T-helper 1 cell (primary cell): ENCODE measurements at regions not wholly inside any gene's neighbourhood (a gene's known extent, or its start where the extent isn't known, plus 50 kb on each side); places are given as distances from the start of the nearest gene placed in this dataset.

Experiments used
- DNase-seq, 5 donors: peaks; one replicate each; pipeline ENCODE4 v3.0.0-alpha.2; 2012 to 2020

DNA sequence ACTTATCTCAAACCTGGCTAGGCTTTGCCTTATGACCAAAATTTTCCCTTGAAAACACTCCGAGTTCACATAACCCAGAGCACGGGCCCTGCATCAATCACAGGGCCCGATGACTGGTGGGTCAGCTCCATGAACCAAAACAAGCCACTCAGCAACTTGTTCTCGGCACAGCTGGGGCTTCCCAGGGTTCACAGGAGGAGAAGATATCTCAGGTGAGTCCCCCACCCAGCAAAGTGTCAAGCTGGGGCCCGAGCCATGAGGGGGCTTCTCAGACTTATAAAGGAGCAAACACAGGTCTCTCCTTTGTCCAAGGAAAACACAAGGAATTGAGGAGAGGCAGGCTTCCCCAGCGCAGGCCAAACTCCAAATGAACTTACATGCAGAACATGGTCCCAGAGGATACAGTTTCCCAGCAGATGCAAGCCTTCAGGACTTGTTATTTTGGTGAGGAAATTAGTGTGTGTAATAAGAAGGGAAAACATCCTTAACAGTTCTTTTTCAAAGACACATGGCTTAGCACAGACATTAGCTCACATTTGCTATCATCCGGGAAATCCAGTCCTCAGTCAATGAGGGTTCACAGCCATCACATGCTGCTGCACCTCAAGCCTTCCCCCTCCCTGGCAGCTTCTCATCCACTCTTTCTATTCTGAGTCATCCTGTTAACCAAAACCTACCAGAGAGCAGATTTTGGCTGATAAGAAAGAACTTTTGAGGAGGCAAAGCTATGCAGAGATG lies 98.1 kb upstream of the NFIA start:
- peak in 1 of 5 donors; percentile 2 for DNase-seq

DNA sequence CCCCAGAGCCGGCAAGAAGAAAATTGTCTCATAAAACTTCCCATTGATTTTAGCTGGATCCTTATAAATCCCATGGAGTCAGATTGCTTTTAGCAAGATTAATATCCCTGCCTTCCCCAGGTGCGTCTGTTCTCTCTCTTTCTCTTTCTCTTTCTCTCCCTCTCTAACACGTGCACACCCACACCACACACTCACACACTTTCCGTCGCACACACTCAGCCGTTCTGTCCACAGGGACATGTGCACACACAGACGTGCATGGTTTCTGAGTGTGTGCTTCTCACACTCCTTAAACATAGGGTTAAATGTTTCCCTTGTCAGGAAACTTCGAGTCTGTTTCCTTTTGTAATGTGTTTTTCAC lies 98.7 kb upstream of the NFIA start:
- DNase-seq = no peak

DNA sequence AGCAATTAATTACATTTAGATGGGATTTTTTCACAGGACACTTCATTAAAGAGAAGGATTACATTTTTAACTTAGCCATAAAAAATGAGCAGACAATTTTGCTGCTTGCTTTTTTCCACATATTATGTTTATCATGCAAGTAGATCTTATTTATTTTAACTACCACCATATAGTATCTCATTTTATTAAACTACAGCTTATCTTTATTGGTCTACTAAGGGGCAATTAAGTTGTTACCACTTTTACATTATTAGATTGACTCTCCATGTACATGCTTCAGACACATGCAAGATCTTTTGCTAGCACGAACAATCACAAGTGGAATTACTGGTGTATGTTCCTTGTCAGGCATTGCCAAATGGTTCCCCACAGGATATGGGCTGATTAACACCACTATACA lies 99.8 kb upstream of the NFIA start:
- no peak for DNase-seq

DNA sequence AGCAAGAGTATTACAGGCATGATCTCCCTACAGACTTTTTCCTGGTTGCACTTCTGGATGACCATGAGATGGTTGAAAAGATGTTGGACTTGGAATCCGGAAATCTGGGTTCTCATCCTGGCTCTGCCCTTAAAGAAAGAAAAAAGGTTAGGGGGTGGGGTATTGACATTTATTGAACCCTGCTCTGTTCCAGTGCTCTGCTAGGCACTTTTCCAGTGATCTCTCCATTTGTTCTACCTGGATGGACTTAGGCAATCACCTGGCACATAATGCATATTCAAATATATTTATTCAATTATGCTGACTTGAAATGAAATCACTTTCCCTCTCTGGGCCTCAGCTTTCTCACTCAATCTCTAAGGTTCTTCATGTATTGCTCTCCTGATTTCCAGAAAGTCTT lies 101.0 kb upstream of the NFIA start:
- no peak for DNase-seq

DNA sequence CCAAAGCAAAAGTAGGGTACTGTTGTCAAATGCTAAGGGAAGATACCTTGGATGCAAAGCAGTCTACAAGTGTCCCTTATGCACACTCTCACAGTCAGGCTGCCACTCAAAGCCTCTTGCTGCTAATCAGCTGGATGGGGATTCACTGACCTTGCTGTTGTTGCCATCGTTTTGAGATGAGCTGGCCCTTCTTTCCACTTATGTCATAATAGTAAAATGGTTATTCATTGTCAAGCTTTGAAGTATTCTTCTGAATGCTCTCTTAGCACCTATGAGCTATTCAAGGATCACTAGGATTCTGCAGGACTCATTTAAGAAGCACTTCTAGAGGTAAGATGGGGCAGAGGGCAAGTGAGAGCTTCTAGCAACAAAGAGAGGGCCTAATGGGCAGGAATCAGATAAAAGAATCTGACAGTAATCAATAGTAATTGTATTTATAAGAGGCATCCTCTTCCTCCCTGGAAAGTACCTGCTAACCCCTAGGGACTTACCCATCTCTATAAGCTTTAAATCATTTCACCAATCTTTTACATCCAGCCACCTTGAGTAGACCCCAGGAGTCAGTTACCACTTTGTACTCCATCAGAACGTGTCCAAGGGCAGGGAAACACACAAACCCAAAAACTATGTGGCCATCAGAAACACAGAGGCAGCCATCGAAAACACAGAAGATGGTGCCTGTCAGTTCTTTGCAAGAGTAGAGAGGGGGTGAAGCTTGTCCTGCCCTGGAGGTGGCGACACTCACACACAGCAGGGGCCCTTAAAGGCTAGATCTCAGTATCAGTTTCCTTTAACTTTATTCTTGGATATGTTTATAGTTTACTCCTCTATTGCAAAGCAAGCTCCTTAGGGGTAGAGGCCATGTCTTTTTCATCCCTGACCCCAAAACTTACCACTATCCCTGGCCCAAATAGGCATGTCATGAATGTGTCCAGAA lies 103.7 kb upstream of the NFIA start:
- DNase-seq = peak in 4 of 5 donors; percentile 10 to 20 (median 15)

DNA sequence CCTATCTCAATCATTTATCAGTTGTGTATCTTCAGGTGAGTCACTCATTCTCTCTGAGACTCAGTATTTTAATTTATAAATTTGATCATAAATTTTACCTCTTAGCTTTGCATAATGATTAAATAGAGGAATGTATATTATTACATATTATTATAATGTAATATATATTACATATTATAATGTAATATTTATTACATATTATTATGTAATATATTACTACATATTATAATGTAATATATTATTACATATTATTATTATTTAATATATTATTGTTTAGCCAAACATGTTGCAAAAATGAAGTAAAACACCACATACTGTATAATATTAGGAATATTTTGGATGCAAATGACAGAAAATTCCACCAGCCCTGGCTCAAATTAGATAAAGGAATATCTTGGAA lies 104.7 kb upstream of the NFIA start:
- no peak for DNase-seq

DNA sequence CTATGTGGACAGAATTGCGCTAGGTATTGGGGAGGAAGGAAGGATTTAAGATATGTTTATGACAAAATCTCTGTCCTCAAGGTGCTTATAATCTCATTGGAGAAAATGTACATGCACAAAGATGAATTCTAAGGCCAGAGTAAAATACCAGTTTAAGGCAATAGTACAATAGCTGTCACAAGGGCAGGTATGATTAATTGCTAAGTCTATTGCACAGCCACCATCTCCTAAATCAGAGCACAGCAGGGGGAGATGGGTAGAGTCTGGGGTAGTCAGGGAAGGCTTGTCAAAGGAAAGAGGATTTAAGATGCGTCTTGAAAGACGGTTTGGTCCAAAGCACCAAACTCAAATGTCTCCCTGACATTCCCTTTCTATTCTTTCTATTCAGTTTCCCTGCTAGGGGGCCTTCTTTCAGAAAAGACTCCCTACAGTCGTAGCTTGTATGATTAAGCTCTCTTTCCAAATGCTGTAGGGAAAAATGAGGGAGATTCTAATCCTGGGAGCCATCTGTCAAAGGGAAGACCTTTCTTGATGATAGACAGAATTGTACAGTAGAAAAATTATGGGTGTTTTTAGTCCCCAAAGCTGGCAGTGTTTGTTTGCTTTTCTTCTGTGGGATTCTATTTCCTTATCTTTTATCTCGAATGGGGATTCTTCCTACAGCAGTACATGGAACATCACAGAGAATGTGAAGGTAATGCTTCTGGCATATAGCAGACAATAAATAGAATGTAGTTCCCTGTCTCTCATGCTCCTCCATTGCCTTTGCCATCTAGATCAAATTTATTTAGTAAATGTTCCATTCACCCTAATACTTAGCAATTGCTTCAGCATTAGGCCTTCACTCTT lies 107.6 kb upstream of the NFIA start:
- no peak for DNase-seq

DNA sequence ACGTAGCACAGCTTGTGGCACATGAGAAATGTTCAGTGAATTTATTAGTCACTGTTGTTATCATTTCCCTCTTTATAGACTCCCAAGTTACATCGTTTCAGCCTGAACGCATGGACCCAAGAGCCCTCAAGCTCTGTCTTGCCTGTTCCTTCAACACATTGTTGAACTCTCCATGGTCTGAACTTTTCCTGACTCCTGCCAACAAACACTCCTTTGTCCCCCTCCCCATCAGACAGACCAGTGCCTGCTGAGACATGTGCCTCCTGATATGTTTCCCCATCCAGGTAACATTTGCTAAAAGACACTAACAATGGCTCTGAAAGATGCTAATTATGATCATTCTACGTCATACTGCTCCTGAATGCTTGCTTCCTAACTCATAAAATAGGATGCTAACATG lies 108.7 kb upstream of the NFIA start:
- no peak for DNase-seq

DNA sequence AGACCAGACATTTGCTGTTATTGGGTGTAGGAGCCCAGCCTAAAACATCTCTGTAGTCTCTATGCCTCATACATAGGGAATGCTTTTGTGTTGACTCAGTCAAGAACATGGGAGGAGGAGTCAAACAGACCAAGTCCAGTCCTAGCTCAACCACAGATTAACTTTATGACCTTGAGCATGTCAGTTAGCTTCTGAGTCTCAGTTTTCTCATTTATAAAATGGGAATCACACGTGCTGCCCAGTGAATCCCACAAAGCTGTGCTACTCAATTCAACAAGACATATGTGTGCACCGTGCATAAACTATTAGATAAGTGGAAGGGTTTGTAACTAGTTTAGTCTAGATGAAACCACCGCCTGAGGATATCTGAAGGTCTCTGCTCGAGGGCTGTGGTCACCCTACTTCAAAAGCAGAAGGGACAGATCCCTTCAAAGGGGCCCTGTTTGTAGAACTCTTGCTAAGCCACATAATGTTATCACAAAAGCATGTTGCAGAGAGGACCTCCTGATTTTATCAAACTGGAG lies 109.5 kb upstream of the NFIA start:
- DNase-seq = no peak

DNA sequence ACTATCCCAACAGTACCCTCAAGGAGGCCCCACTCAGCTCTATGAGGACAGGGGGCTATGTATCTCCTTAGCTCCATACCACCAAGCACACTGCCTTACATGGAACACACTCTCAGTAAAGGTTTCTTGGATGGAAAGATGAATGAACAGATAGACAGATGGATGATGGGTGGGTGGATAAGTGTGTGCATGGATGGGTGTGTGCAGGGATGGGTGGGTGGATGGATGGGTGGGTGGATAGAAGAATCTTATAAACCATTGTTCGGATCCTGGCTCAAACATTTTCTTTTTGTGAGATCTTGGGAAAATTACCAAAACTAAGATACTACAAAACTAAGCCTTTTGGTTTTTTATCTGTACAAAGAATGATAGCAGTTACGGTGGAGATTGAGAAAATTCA lies 111.0 kb upstream of the NFIA start:
- no peak for DNase-seq

DNA sequence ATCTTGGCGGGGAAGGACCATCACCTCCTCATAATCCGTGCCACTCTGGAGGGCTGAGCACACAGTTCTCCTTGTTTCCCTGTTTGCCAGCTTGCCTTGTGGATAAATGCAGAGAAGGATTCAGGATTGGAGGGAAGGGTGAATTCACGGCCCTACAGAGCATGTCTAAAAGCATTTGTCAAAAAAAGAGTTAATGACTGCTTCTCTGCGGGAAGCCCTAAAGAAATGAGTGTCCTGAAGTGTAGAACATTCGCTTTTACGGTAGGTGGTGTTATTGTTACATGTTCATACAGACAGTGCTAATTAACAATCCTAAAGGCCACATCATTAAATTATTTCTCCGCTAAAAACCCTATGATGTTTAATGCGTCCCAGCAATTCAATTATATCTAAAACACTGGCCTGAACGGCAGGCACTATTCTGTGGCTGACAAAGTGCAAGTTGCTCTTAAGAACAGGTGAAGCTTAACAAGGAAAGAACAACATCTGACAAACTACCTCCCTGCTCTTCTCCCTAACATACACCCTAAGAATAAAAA lies 112.3 kb upstream of the NFIA start:
- no peak for DNase-seq

DNA sequence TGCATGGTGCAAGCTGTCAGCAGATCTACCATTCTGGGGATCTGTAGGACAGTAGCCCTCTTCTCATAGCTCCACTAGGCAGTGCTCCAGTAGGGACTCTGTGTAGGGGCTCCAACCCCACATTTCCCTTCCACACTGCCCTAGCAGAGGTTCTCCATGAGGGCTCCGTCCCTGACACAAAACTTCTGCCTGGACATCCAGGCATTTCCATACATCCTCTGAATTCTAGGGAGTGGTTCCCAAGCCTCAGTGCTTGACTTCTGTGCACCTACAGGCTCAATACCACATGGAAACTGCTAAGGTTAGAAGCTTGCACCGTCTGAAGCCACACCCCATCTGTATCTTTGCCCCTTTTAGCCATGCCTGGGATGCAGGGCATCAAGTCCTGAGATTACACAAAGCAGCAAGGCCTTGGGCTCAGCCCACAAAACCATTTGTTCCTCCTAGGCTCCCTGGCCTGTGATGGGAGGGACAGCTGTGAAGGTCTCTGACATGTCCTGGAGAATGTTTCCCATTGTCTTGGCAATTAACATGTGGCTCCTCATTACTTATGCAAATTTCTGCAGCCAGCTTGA lies 117.0 kb upstream of the NFIA start:
- DNase-seq = no peak

DNA sequence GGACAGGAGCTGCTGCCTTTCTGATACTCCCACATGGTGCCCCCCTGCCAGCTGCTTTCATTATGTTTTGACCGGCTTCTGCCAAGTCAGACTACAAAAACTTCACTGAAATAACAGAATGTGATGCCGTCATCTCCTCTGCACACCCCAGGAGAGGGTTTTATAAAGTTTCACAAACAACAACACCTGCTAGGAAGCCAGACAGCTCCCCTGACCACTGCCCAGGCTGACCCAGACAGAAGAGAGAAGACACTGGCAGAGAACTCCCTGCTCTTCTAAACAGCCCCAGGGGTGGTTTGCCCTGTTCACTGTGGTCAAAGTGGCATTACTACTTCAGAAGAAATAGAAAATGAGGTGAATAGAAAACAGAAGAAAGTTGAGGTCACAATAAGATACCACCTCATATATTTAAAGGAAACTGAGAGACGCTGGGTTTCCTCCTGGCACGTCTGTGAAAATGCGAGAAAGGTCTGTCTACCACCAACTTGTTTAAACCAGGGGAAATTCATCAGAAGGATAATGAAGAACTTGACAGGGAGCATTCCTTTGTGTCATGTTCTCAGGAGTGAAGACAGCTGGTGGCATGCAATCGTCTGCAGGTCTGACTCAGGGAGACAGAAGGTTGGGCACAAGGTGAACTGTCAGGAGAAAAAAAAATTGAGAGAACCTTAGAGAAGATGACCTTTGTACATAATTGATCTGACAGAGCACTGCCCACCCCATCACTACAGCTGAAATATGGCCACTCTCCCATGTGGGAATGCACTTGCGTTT lies 119.0 kb upstream of the NFIA start:
- DNase-seq = no peak

DNA sequence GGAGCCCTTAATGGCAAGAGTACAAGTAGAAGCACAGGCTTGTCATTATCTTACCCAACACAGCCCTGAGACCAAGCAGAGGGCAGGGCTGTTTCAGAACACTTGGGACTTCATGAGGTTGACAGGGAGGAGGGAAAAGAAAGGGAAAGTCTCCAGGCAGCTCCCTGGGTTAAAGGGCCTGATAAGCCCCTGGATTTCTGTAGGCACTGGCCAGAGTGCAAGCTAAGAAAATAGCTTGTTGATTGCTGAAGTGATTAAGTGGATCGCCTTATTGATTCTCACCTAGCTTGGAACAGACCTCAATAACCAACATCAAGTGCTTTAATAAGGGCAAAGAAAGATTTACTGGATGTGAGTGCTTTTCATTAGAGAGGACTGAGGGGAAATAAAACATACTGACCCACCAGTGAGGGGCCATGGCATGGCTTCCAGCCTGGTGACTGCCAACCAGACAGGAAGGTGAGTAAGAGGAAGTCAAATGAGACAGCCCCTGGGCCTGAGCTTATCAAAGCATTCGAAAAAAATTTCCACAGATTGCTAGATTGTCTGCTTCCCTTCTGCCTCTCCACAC lies 121.4 kb upstream of the NFIA start:
- no peak for DNase-seq

DNA sequence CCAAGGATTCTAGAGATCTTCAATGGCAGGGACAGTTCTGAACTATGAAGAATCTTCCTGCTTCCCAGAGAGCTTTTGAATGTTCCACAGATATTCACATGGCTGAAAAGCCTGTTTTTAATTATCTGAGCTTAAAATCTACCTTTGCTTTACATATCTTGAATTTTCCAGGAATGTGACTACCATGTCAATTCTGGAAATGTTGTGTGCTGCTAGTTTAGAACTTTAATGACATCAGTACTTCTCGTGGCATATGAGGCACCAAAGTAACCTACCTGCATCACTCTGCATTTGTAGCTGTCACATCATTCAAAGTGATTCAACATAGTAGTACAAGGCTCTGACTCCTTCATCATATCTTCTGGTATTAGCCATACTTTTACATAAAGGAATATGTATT lies 122.7 kb upstream of the NFIA start:
- no peak for DNase-seq

DNA sequence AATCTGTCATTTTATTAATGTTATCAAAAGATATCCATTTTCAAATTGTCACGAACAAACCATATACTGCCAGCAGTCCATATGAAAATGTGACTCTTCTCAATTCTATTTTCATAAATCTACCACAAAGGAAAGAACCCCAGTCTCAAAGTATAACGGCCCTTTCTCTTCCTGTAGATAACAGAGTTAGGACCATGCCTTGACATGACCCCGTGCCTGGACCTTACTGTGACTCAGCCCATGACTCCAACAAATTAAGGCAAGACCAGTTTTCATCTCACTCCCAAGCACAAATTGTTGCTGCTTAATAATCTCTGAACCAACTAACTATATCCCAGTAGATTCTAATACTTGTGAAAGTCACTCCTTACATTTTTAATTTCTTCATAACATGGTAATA lies 124.4 kb upstream of the NFIA start:
- DNase-seq = no peak

DNA sequence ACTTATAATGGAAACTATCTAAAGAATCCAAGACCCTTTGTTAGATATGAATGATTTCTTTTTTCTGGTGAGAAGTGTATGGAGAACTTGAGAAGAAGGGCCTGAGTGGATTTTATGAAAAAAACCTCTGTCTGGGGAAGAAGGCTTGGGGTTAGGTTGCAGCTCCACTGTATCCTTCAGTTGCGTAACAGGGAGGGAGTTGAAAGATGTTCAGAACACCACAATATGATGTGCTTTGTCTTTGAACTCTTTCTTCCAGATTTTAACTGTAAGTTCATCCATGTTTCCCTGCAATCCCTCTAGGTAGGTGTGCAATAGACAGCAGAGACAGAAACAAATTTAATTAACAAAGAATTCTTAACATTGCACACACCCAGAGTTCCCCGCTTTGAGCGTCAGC lies 125.8 kb upstream of the NFIA start:
- no peak for DNase-seq

DNA sequence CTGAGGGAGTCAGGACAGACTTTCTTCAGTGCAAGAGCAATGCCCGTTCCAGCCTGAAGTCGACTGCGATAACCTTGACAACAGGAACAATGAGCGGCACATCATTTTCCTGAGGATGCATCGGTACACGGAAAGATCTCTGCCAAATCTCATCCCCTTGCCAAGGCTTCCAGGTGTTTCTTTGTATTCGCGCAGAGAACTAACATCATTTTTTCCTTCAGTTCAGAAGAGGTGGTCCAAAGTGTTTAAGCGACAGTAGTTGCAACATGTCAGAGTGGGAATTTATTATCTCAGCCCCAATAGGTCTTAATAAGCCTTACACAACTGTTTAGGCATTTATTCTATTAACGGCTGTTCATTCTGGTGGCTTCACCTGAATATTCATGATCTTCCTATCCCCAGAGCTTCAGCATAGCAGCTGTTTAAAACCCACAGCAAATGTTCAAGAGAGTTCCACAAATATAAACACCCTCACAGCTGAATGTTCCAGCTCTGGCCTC lies 129.7 kb upstream of the NFIA start:
- no peak for DNase-seq

DNA sequence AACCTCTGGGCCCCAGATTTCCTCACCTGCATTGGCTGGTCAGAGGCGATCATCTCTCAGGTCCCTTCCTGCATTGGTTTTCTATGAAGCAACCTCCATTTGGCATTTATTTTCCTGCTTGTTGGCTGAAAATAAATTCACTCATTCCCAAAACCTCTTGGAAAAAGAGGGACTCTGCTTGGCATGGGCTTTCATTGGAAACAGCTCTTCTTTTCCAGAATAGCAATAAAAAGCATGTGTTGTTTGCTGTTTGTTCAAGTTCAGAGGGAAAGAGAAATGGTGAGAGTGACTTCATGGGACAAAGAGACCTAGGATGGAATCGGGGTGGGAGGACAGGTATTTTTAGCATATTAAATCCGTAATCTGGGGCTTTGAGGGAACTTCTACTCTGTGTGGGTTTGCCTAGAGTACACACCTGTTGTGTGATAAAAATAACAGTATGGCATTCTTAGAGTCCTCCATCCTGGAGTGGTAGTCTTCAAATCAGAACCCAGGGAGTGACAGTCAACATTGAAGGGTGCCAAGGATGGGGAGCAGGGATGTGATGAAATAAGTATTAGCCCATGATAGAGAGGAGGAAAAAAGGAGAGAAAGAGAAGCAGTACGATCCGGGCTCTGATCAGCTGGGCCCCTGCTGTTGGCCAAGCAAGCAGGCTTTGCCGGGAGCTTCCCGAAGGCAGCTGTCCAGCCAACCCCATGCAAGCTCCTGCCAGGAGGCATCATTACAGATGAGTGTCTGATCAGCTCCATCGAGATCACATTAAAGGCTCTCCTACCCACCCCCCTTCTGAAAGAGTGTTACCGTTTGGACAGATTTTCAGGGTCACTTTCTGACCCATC lies 131.9 kb upstream of the NFIA start:
- no peak for DNase-seq

DNA sequence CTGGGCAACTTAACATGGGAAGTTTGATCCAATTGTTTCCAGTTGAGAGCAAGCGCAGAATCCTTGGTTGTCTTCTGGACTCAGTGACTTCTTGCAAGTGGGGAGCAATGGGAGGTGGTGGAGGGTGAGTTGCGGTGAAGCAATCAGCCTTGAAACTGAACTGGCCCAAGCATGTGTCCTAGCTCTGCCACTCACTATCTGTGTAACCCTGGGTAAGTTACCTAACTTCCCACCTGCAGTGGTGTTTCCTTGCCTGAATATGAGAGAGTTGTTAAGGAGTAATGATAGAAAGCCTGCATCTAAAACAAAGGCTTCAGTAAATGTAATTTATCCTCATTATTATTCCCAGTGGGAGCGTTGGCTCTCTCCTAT lies 132.5 kb upstream of the NFIA start:
- no peak for DNase-seq
